H4 (cell line): ENCODE measurements at regions not wholly inside any gene's neighbourhood (a gene's known extent, or its start where the extent isn't known, plus 50 kb on each side); places are given as distances from the start of the nearest gene placed in this dataset.
"Not testable (repeated sequence)": the region's sequence is repeated elsewhere in the genome, so short reads cannot be mapped to it uniquely, and the experiment has no call there.

Source experiments
- DNase-seq: peaks from one replicate; pipeline ENCODE4 v3.0.0-alpha.2; 2015; ENCODE audit warnings: low spot score

- DNase-seq = not testable (repeated sequence)
Measured at GRCh38 chr4:127277023-127277422, 355.7 kb upstream of the INTU start.

GRCh38 chr4:127284236-127284635, 348.5 kb upstream of the INTU start:
- no peak for DNase-seq

GRCh38 chr4:127291316-127291715, 341.4 kb upstream of the INTU start:
- no peak for DNase-seq

- no peak for DNase-seq
Measured at GRCh38 chr4:127293496-127293895, 339.3 kb upstream of the INTU start.

GRCh38 chr4:127304356-127304755, 328.4 kb upstream of the INTU start:
- DNase-seq = no peak

GRCh38 chr4:127307996-127308395, 324.8 kb upstream of the INTU start:
- peak; percentile 7 for DNase-seq

GRCh38 chr4:127309369-127310102, 323.2 kb upstream of the INTU start:
- DNase-seq = peak; percentile 53

- no peak for DNase-seq
Measured at GRCh38 chr4:127311371-127311770, 321.4 kb upstream of the INTU start.

- no peak for DNase-seq
Measured at GRCh38 chr4:127311924-127312323, 320.8 kb upstream of the INTU start.

- DNase-seq = no peak
Measured at GRCh38 chr4:127313767-127314166, 319.0 kb upstream of the INTU start.

- DNase-seq = no peak
Measured at GRCh38 chr4:127327491-127327890, 305.3 kb upstream of the INTU start.

- no peak for DNase-seq
Measured at GRCh38 chr4:127335073-127335620, 297.6 kb upstream of the INTU start.

- no peak for DNase-seq
Measured at GRCh38 chr4:127335732-127336131, 297.0 kb upstream of the INTU start.

- DNase-seq = not testable (repeated sequence)
Measured at GRCh38 chr4:127343123-127343522, 289.6 kb upstream of the INTU start.

GRCh38 chr4:127344071-127344470, 288.7 kb upstream of the INTU start:
- DNase-seq = no peak

GRCh38 chr4:127347936-127348335, 284.8 kb upstream of the INTU start:
- DNase-seq = no peak

- no peak for DNase-seq
Measured at GRCh38 chr4:127352220-127353113, 280.3 kb upstream of the INTU start.

GRCh38 chr4:127355743-127356142, 277.0 kb upstream of the INTU start:
- DNase-seq = no peak

GRCh38 chr4:127357765-127358164, 275.0 kb upstream of the INTU start:
- no peak for DNase-seq

GRCh38 chr4:127362686-127363085, 270.1 kb upstream of the INTU start:
- DNase-seq = no peak

GRCh38 chr4:127364397-127364796, 268.4 kb upstream of the INTU start:
- no peak for DNase-seq

GRCh38 chr4:127364911-127365310, 267.8 kb upstream of the INTU start:
- no peak for DNase-seq

GRCh38 chr4:127370604-127371003, 262.2 kb upstream of the INTU start:
- peak; percentile 33 for DNase-seq
